B cell (primary cell): ENCODE measurements at regions not wholly inside any gene's neighbourhood (a gene's known extent, or its start where the extent isn't known, plus 50 kb on each side); places are given as distances from the start of the nearest gene placed in this dataset.

Experiments used
- ATAC-seq: fragments of 200-7000 bp; cut with Tn5 transposase; one replicate; pipeline ENCODE4 v1.10.0; 2021; ENCODE audit warnings: low read depth, mild to moderate bottlenecking, moderate number of reproducible peaks, moderate library complexity
- CTCF ChIA-PET: fragments of 350-600 bp; sonication (Branson Sonifier 250); formaldehyde crosslinking; loops from one replicate; lab custom pipeline; 2021; ENCODE audit warnings: antibody characterized with exemption, inconsistent platforms; lab: Charles Lee
- POLR2A ChIA-PET: fragments of 350-600 bp; sonication (Branson Sonifier 250); formaldehyde crosslinking; loops from one replicate; lab custom pipeline; 2021; ENCODE audit warnings: antibody characterized with exemption; lab: Charles Lee
- DNase-seq: peaks from one replicate; pipeline ENCODE4 v3.0.0; 2013
- H2AFZ ChIP-seq: 2 replicates; pipeline ENCODE4 v1.6.1; 2012; ENCODE audit warnings: mild to moderate bottlenecking, low read depth, low read length; ENCODE audit not compliant: insufficient read depth, poor library complexity, severe bottlenecking
- H3K27ac ChIP-seq, 2 donors: 1 replicate in 1 of 2; 2 replicates in 1 of 2; pipeline ENCODE4 v1.5.1; 2012 to 2013; ENCODE audit warnings: low read length in 2 of 2, mild to moderate bottlenecking in 2 of 2, moderate library complexity in 1 of 2
- H3K27me3 ChIP-seq, 4 experiments: fragments of 200-600 bp in 1 of 4; sonication (generic) in 1 of 4; replicated peaks in 1 of 4; 1 replicate in 2 of 4; 2 replicates in 2 of 4; pipeline versions ENCODE4 v1.6.1 to v1.7.0; 2013 to 2016; ENCODE audit warnings: low read length in 3 of 4, mild to moderate bottlenecking in 2 of 4, mixed read lengths in 1 of 4, moderate library complexity in 1 of 4; ENCODE audit not compliant: insufficient read depth in 4 of 4, control insufficient read depth in 3 of 4; ENCODE audit errors: control extremely low read depth in 1 of 4
- H3K36me3 ChIP-seq, 2 experiments: replicated peaks in 1 of 2; 1 replicate in 1 of 2; 2 replicates in 1 of 2; pipeline versions ENCODE4 v1.6.1 to v1.7.1; 2013; ENCODE audit warnings: low read length in 1 of 2; ENCODE audit not compliant: insufficient read depth in 2 of 2, control insufficient read depth in 1 of 2; ENCODE audit errors: control extremely low read depth in 1 of 2, extremely low read depth in 1 of 2
- H3K4me1 ChIP-seq, 2 donors: fragments of 200-600 bp in 1 of 2; sonication (generic) in 1 of 2; 1 replicate in 1 of 2; 2 replicates in 1 of 2; pipeline versions ENCODE4 v1.5.1 to v1.6.1; 2013 to 2017; ENCODE audit warnings: low read length in 2 of 2; ENCODE audit not compliant: control insufficient read depth in 2 of 2, insufficient read depth in 2 of 2
- H3K4me2 ChIP-seq: replicated peaks from 2 replicates; pipeline ENCODE3; 2012; ENCODE audit warnings: mild to moderate bottlenecking, low read depth, low read length; ENCODE audit not compliant: poor library complexity, severe bottlenecking
- H3K4me3 ChIP-seq, 5 experiments: fragments of 200-600 bp in 1 of 5; sonication (generic) in 1 of 5; 1 replicate in 3 of 5; 2 replicates in 2 of 5; pipeline versions ENCODE4 v1.5.1 to v1.7.0; 2011 to 2016; ENCODE audit warnings: low read length in 4 of 5, mild to moderate bottlenecking in 4 of 5, low read depth in 2 of 5, control low read depth in 1 of 5, moderate library complexity in 1 of 5; ENCODE audit not compliant: insufficient read depth in 1 of 5; ENCODE audit errors: control extremely low read depth in 1 of 5, extremely low read depth in 1 of 5
- H3K79me2 ChIP-seq: fragments of 200-600 bp; sonication (generic); one replicate; pipeline ENCODE4 v1.6.0; 2016; ENCODE audit warnings: low read length; ENCODE audit not compliant: control insufficient read depth, insufficient read depth
- H3K9ac ChIP-seq: fragments of 200-600 bp; sonication (generic); 2 replicates; pipeline ENCODE4 v1.6.1; 2017; ENCODE audit warnings: mild to moderate bottlenecking, low read length, moderate library complexity
- H3K9me3 ChIP-seq, 3 donors: one replicate each; pipeline versions ENCODE4 v1.6.1 to v1.7.1; 2013; ENCODE audit warnings: low read length in 2 of 3; ENCODE audit not compliant: control insufficient read depth in 2 of 3, insufficient read depth in 1 of 3; ENCODE audit errors: control extremely low read depth in 1 of 3
- H4K20me1 ChIP-seq: 2 replicates; pipeline ENCODE4 v1.6.0; 2012; ENCODE audit warnings: mild to moderate bottlenecking, low read length; ENCODE audit not compliant: insufficient read depth, control insufficient read depth, poor library complexity, severe bottlenecking
- H3K27ac Mint-ChIP-seq: one replicate; pipeline ENCODE4 v1.8.0; 2021; ENCODE audit warnings: mixed read lengths
- H3K27me3 Mint-ChIP-seq: one replicate; pipeline ENCODE4 v1.8.0; 2021; ENCODE audit warnings: mixed read lengths
- H3K4me1 Mint-ChIP-seq: one replicate; pipeline ENCODE4 v1.8.0; 2021; ENCODE audit warnings: mixed read lengths
- H3K4me3 Mint-ChIP-seq: one replicate; pipeline ENCODE4 v1.8.0; 2021; ENCODE audit warnings: mixed read lengths
- H3K9me3 Mint-ChIP-seq: one replicate; pipeline ENCODE4 v1.8.0; 2022; ENCODE audit warnings: mixed read lengths; ENCODE audit not compliant: insufficient read depth
- CTCF ChIP-seq: fragments of 200-600 bp; IDR thresholded peaks from one replicate; pipeline ENCODE4 v1.8.0; 2022; ENCODE audit warnings: antibody characterized with exemption, mild to moderate bottlenecking
- EZH2 ChIP-seq: IDR thresholded peaks from 2 replicates; pipeline ENCODE4 v1.6.1; 2012; ENCODE audit warnings: borderline replicate concordance, low read depth, mild to moderate bottlenecking, moderate library complexity, low read length; ENCODE audit not compliant: insufficient read depth, poor library complexity, severe bottlenecking
- WGBS: methylation state at CpG from one replicate; pipeline ENCODE4 v1.1.5; 2013; ENCODE audit warnings: missing lambda C conversion rate; ENCODE audit not compliant: insufficient coverage; 5-methylcytosine and 5-hydroxymethylcytosine counted together
- intact Hi-C: fragments of 100-400 bp; cut with micrococcal nuclease; formaldehyde crosslinking; loops from one replicate; pipeline ENCODE4 v1.10.0; 2022

- no peak overlapping the region for H3K9ac ChIP-seq
- TF ChIP-seq CTCF (no peak), EZH2 (no peak)
- Mint-ChIP-seq H3K4me3 (no peak overlapping the region), H3K9me3 (no peaks in the 10 kb centered on the region), H3K27ac (no peak overlapping the region), H3K4me1 (peaks cover 29% of the 10 kb centered on the region), H3K27me3 (no peaks in the 10 kb centered on the region)
- no peak overlapping the region for H3K4me2 ChIP-seq
- no peak overlapping the region for H3K27ac ChIP-seq
- H3K79me2 ChIP-seq: no peaks in the 10 kb centered on the region
- WGBS: no CpG with 5 or more reads among the region's 2 CpGs
- DNase-seq: peak; percentile 18
- no peaks in the 10 kb centered on the region for H3K27me3 ChIP-seq
- no peak overlapping the region for H2AFZ ChIP-seq
- intact Hi-C loops: no loop called here
- H3K36me3 ChIP-seq: no peaks in the 10 kb centered on the region
- POLR2A ChIA-PET: interaction anchor here (0.6 kb wide), 2 partner anchors 11 to 1364 kb away, joined by 4 read pairs; no protein-coding TSS in a partner anchor
- H3K4me3 ChIP-seq: no peak overlapping the region
- peak; percentile 24 for ATAC-seq
- CTCF ChIA-PET: interaction anchor here (0.6 kb wide), 1 partner anchor 55 kb away, joined by 3 read pairs; no protein-coding TSS in a partner anchor
- H3K9me3 ChIP-seq: no peaks in the 10 kb centered on the region
- no peaks in the 10 kb centered on the region for H4K20me1 ChIP-seq
- peaks cover 8 to 20% of the 10 kb centered on the region in 2 donors for H3K4me1 ChIP-seq
Measured at GRCh38 chr1:184860985-184861754, 106.5 kb upstream of the EDEM3 start.

GRCh38 chr1:184860535-184860934 lies 105.9 kb upstream of the EDEM3 start:
- H3K27me3 ChIP-seq: no peaks in the 10 kb centered on the region
- no peak for ATAC-seq
- no peaks in the 10 kb centered on the region for H3K79me2 ChIP-seq
- ChIA-PET CTCF (interaction anchor here (0.6 kb wide), 1 partner anchor 56 kb away, joined by 3 read pairs; no protein-coding TSS in a partner anchor), POLR2A (interaction anchor here (0.6 kb wide), 1 partner anchor 12 kb away, joined by 4 read pairs; no protein-coding TSS in a partner anchor)
- Mint-ChIP-seq H3K27ac (no peak overlapping the region), H3K27me3 (no peaks in the 10 kb centered on the region), H3K4me3 (peak overlapping the region; percentile 19), H3K4me1 (peaks cover 23% of the 10 kb centered on the region), H3K9me3 (no peaks in the 10 kb centered on the region)
- no peaks in the 10 kb centered on the region for H3K36me3 ChIP-seq
- intact Hi-C loops: no loop called here
- H3K4me3 ChIP-seq: no peak overlapping the region
- H3K27ac ChIP-seq: no peak overlapping the region
- H4K20me1 ChIP-seq: no peaks in the 10 kb centered on the region
- no peak for TF ChIP-seq CTCF
- no peak for TF ChIP-seq EZH2
- peaks cover 8 to 20% of the 10 kb centered on the region in 2 donors for H3K4me1 ChIP-seq
- H2AFZ ChIP-seq: no peak overlapping the region
- DNase-seq: no peak
- H3K9ac ChIP-seq: no peak overlapping the region
- H3K4me2 ChIP-seq: no peak overlapping the region
- no peaks in the 10 kb centered on the region for H3K9me3 ChIP-seq
